ENCODE measurements at regions not wholly inside any gene's neighbourhood (a gene's known extent, or its start where the extent isn't known, plus 50 kb on each side); places are given as distances from the start of the nearest gene placed in this dataset.

GRCh38 chr13:107202371-107203023, 634.6 kb upstream of the ARGLU1 start:
- no peak for DNase-seq (ENCODE audit: low read depth)

DNA sequence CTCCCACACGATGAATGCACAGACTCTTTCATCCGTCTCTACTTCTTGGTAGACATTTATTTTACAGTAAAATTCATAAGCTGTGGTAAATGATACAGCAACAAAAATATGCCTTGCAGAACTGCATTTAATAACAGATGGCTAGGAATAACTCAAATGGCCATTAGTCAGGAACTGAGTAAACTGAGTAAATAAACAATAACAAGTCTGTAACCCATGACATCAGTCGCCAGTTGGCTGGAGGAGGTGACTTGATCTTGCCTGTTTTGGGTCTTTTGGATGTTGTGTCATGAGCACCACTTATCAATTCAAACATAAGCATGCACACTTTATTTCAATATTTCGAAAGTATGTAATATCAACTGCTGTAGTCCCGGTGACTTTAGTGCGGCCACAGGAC, 632.6 kb upstream of the ARGLU1 start:
- no peak for DNase-seq (ENCODE audit: low read depth)

- DNase-seq (ENCODE audit: low read depth), result no peak
Measured at GRCh38 chr13:107192289-107192688, 624.4 kb upstream of the ARGLU1 start.

DNA sequence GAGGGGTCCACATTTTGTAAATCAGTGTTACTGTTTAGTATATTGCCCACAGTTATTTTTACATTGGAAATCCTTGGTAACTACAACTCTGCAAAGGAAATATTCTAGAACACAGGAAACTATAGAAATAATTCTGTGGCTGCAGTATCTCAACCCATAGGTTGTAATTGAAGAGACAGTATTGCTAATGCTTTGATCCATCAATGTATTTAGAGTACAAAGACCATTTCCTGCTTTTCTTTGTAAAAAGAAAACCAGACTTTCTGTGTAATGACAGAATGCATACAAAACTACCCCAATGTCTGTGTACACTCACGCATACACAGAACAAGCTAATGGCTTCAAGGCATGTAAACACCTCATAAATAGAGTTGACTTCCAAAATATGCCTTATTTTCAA, 622.1 kb upstream of the ARGLU1 start:
- no peak for DNase-seq (ENCODE audit: low read depth)

GRCh38 chr13:107185889-107186288, 618.0 kb upstream of the ARGLU1 start:
- no peak for DNase-seq (ENCODE audit: low read depth)

- DNase-seq (ENCODE audit: low read depth), result no peak
Measured at GRCh38 chr13:107170270-107170931, 602.5 kb upstream of the ARGLU1 start.

DNA sequence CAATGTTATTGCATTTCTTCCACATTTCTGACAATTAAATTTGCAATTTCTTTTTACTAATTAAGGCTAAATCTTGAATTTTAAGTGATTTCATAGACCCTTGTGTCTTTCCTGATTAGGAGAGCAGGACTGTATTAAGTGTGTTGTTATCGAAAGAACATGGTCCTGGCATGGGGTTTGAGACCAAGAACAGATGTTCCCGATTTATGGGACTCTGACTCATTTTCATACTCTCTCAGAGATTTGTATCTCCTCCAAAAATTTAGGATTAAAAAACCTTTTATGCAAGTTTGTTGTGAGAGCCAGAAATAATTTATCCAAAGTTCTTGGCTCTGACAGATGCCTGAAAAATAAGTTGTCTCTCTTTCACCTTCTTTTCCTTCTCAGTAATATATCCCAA, 589.3 kb upstream of the ARGLU1 start:
- DNase-seq (ENCODE audit: low read depth), result no peak

- DNase-seq (ENCODE audit: low read depth), result no peak
Measured at GRCh38 chr13:107144432-107144831, 576.5 kb upstream of the ARGLU1 start.

- no peak for DNase-seq (ENCODE audit: low read depth)
Measured at GRCh38 chr13:107141767-107142166, 573.8 kb upstream of the ARGLU1 start.

DNA sequence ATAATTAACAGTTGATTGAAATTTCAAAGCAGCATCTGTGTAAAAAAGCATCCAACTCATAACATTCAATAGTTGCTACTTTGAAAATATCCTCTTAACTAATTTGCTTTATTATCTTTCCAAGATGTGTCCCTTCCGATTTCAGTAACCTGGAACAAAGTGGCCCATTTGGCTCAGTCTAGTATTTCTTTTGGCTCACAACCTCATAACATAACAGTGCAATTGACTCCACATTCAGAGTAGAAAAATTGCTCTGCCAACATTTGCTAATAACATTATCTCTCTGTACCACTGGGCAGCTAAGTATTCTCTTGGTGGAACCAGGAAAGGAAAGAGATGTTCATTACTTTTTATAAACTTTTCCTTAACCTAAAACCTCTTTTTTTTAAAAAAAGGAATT, 571.1 kb upstream of the ARGLU1 start:
- DNase-seq (ENCODE audit: low read depth), result no peak

DNA sequence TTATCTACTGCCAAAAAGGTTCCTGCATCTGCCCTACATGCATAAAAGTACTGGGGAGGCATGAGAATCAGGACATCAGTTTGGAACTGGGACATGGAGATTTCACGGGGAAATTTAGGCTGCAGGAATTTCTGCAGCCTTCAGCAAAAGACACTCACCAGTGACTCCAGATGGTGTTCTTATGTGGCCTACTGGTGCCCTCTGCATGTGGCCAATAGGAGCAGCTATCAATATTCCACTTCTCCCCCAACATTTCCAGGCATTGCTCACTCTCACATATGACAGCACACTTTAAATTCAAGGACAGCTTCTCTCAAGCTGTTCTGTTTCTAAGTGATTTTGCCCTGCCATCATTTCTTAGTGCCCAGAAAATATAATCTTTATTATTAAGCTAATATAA, 570.5 kb upstream of the ARGLU1 start:
- no peak for DNase-seq (ENCODE audit: low read depth)

DNA sequence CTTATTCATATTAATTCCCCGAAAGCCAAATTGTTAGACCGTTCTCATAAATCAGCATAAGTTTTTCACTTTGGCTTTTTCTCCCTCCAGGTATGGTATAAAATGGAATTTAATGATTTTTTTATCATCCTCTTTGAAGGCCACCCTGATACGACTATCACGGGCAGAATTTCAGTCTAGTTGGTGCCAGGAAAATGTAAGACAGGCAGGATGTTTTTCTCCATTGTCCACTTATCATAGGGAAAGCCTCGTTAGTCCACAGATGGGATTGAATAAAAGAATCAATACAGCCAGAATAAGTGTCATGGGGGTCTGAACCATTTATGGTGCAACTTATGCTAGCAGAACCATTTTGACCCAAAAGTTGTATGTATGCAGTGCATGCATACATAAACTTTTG, 566.0 kb upstream of the ARGLU1 start:
- no peak for DNase-seq (ENCODE audit: low read depth)

DNA sequence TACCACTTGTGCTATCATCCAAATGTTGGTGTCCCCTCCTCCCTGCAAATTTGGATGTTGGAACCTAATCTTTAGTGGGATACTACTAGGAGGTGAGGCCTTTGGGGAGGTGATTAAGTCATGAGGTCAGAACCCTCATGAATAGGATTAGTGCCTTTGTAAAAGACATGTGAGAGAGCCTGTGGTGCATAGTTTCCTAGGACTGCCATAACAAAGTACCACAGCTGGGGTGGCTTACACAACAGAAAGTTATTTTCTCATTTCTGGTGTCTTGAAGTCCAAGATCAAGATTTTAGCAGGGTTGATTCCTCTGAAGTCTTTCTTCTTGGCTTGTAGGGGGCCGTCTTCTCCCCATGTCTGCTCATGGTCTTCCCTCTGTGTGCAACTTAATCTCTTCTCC, 562.6 kb upstream of the ARGLU1 start:
- DNase-seq (ENCODE audit: low read depth), result no peak

GRCh38 chr13:107124730-107125129, 556.8 kb upstream of the ARGLU1 start:
- no peak for DNase-seq (ENCODE audit: low read depth)

DNA sequence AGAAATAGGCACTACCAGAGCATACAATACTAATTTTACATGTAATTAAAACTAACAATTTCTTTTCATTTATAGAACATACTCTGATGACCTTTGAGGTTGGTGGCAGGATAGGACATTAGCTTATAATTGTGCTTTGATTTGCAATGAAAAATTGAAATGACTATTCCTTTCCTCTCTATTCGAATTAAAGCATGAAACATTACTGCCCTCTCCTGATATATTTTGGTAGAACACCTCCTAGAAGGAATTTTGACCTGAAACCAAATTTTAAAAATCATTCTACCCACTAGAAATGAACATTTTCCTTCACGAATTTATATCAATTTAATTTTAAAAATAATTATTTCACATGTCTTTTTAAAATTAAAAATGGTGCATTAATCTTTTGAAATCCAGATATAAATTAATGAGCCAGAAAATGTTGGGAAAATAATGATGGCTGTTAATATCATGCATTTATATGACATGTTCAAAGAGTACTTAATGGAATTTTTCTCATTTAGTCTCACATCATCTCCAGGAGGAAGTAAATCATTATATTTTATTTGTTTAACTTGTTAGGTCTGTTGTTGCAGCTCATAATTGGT, 556.3 kb upstream of the ARGLU1 start:
- DNase-seq (ENCODE audit: low read depth), result no peak

DNA sequence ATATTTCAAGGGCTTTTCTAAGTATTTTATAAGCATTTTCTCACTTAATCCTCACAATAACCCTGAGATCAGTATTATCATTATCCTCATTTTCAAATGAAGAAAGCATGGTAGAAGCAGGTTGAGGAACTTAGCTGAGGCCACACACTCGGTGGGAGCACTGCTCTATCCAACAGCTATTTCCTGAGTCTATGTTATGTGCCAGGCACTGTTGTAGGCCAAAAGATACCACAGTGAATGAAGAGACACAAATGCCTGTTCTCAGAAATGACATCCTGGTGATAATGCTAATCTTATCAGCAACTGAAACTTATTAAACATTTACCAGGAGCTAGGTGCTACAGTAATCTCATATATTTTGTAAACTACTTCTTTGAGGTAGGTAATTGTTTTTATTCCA, 553.9 kb upstream of the ARGLU1 start:
- DNase-seq (ENCODE audit: low read depth), result no peak

DNA sequence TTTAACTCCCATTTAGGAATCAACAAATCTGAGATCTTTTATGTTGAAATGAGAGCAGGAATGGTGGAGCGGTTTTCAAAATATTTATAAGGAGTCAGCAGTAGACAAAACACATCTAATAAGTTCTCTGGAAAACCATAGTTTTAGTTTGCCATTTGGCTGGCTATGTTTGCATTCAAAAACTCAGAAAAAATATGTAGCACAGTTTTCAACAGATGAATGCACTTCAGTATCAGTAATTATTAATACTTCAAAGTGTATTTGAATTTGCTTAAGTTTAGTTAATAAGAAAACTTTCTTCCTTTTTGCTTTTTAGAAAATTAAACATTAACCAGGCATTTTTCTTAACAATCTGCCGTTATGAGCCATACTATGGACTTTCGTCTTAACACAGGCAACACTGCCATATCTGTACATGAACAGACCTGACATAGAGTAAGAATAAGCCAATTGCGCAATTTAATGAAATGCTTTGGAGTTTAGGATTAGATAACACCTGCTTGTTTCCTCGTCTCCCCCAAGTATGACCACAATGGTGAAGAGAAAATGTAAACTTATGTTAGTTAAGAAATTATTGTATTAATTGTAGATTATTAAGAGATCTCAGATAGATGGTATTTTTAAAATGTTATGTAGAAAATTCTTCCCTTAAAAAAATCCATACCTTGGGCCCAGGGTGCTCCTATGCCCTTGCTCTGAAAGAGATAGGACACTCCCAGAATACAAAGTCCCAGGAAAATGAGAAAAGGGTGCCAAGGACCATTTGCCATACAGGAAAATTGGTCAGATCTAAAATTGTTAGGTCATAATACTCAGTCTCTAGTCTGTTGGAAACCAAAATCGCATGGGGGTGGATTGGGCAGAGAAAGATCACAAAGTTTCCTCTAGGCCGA, 552.3 kb upstream of the ARGLU1 start:
- DNase-seq (ENCODE audit: low read depth), result no peak

GRCh38 chr13:107118506-107118905, 550.6 kb upstream of the ARGLU1 start:
- DNase-seq (ENCODE audit: low read depth), result no peak

GRCh38 chr13:107117327-107118012, 549.5 kb upstream of the ARGLU1 start:
- no peak for DNase-seq (ENCODE audit: low read depth)

GRCh38 chr13:107113387-107113786, 545.5 kb upstream of the ARGLU1 start:
- DNase-seq (ENCODE audit: low read depth), result no peak

GRCh38 chr13:107111248-107111647, 543.3 kb upstream of the ARGLU1 start:
- DNase-seq (ENCODE audit: low read depth), result no peak

- no peak for DNase-seq (ENCODE audit: low read depth)
Measured at GRCh38 chr13:107104631-107105030, 536.7 kb upstream of the ARGLU1 start.

All from stimulated activated CD8-positive, alpha-beta memory T cell treated with anti-CD3 and anti-CD28 coated beads, Interleukin-15, amount 100 ng/mL, for 1 hour (primary cell).